HG03064 (cell line): ENCODE measurements at regions not wholly inside any gene's neighbourhood (a gene's known extent, or its start where the extent isn't known, plus 50 kb on each side); places are given as distances from the start of the nearest gene placed in this dataset.
"Not testable (repeated sequence)": the region's sequence is repeated elsewhere in the genome, so short reads cannot be mapped to it uniquely, and the experiment has no call there.

ENCODE experiments used
- ATAC-seq: cut with Tn5 transposase; IDR thresholded peaks from one replicate; pipeline ENCODE4 v1.9.1; 2021; ENCODE audit warnings: low read depth; ENCODE audit not compliant: unreplicated experiment

GRCh38 chrX:118211891-118212816 lies 95.5 kb upstream of the KLHL13 start:
- peak; percentile 38 for ATAC-seq

GRCh38 chrX:118212817-118213183 lies 96.2 kb upstream of the KLHL13 start:
- ATAC-seq: peak; percentile 90

GRCh38 chrX:118215346-118215745 lies 98.7 kb upstream of the KLHL13 start:
- ATAC-seq: no peak

GRCh38 chrX:118216087-118216486 lies 99.5 kb upstream of the KLHL13 start:
- no peak for ATAC-seq

GRCh38 chrX:118216509-118216908 lies 99.9 kb upstream of the KLHL13 start:
- ATAC-seq: no peak

GRCh38 chrX:118218079-118218478 lies 101.5 kb upstream of the KLHL13 start:
- ATAC-seq: no peak

- ATAC-seq: no peak
Measured at GRCh38 chrX:118218940-118219339, 102.3 kb upstream of the KLHL13 start.

GRCh38 chrX:118219866-118220265 lies 103.3 kb upstream of the KLHL13 start:
- ATAC-seq: no peak

- no peak for ATAC-seq
Measured at GRCh38 chrX:118220509-118220908, 103.9 kb upstream of the KLHL13 start.

GRCh38 chrX:118221270-118221669 lies 104.7 kb upstream of the KLHL13 start:
- ATAC-seq: no peak

- no peak for ATAC-seq
Measured at GRCh38 chrX:118221733-118222132, 105.1 kb upstream of the KLHL13 start.

- ATAC-seq: no peak
Measured at GRCh38 chrX:118222421-118222820, 105.8 kb upstream of the KLHL13 start.

- ATAC-seq: peak; percentile 76
Measured at GRCh38 chrX:118225711-118226428, 109.3 kb upstream of the KLHL13 start.

GRCh38 chrX:118228041-118228440 lies 111.4 kb upstream of the KLHL13 start:
- ATAC-seq: no peak

GRCh38 chrX:118228456-118228855 lies 111.8 kb upstream of the KLHL13 start:
- no peak for ATAC-seq

- no peak for ATAC-seq
Measured at GRCh38 chrX:118231464-118231863, 114.4 kb upstream of the WDR44 start.

GRCh38 chrX:118239178-118239870 lies 106.6 kb upstream of the WDR44 start:
- ATAC-seq: no peak

GRCh38 chrX:118239913-118240698 lies 105.8 kb upstream of the WDR44 start:
- ATAC-seq: no peak

- not testable (repeated sequence) for ATAC-seq
Measured at GRCh38 chrX:118246961-118247360, 98.9 kb upstream of the WDR44 start.

GRCh38 chrX:118249146-118249545 lies 96.8 kb upstream of the WDR44 start:
- no peak for ATAC-seq
